ENCODE measurements at regions not wholly inside any gene's neighbourhood (a gene's known extent, or its start where the extent isn't known, plus 50 kb on each side); places are given as distances from the start of the nearest gene placed in this dataset.
"Not testable (repeated sequence)": the region's sequence is repeated elsewhere in the genome, so short reads cannot be mapped to it uniquely, and the experiment has no call there.

DNA sequence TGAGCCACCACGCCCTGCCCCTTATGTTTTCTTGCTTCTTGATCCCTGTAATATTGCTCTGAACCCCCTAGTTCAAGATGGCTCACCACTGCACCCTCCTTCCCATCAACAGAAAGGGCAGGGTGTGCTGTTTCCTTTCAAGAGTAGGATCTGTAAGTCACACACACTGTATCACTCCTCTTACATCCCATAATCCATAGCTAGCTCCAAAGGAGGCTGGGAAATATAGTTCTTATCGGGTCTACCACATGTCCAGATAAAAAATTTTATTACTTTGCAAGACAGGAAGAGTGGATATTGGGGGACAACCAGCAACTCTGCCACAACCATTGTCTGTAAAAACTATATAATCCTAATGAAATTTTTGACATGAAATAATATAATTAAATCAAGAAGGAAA is 79.6 kb downstream of the C9orf50 start:
- no peak for FAIRE-seq
- Histone ChIP-seq H3K27me3 (ENCODE audit: control insufficient read depth, insufficient read depth, low read length) (no peaks in the 10 kb centered on the region), H3K36me3 (ENCODE audit: control insufficient read depth, insufficient read depth, low read length) (no peaks in the 10 kb centered on the region), H3K4me3 (ENCODE audit: low read depth, low read length) (no peak overlapping the region)
- no peak for TF ChIP-seq CTCF (IDR thresholded peaks at IDR 0.05; ENCODE audit: insufficient read depth, low read length, severe bottlenecking)
- no peak for DNase-seq (ENCODE audit: low read depth)

- TF ChIP-seq CTCF (IDR thresholded peaks at IDR 0.05; ENCODE audit: insufficient read depth, low read length, severe bottlenecking) = no peak
- FAIRE-seq (no peak), DNase-seq (ENCODE audit: low read depth) (no peak)
- H3K36me3 ChIP-seq (ENCODE audit: control insufficient read depth, insufficient read depth, low read length) = no peaks in the 10 kb centered on the region
- H3K4me3 ChIP-seq (ENCODE audit: low read depth, low read length) = no peak overlapping the region
- H3K27me3 ChIP-seq (ENCODE audit: control insufficient read depth, insufficient read depth, low read length) = no peaks in the 10 kb centered on the region
These were observed 81.5 kb downstream of the C9orf50 start for GRCh38 chr9:129539446-129539845.

GRCh38 chr9:129531860-129532402 is 89.0 kb downstream of the C9orf50 start:
- not testable (repeated sequence) for H3K36me3 ChIP-seq (ENCODE audit: control insufficient read depth, insufficient read depth, low read length); FAIRE-seq; H3K4me3 ChIP-seq (ENCODE audit: low read depth, low read length); DNase-seq (ENCODE audit: low read depth); H3K27me3 ChIP-seq (ENCODE audit: control insufficient read depth, insufficient read depth, low read length)

- not testable (repeated sequence) for FAIRE-seq; DNase-seq (ENCODE audit: low read depth); H3K4me3 ChIP-seq (ENCODE audit: low read depth, low read length); H3K27me3 ChIP-seq (ENCODE audit: control insufficient read depth, insufficient read depth, low read length); H3K36me3 ChIP-seq (ENCODE audit: control insufficient read depth, insufficient read depth, low read length)
These were observed 92.9 kb downstream of the C9orf50 start for GRCh38 chr9:129527955-129528354.

DNA sequence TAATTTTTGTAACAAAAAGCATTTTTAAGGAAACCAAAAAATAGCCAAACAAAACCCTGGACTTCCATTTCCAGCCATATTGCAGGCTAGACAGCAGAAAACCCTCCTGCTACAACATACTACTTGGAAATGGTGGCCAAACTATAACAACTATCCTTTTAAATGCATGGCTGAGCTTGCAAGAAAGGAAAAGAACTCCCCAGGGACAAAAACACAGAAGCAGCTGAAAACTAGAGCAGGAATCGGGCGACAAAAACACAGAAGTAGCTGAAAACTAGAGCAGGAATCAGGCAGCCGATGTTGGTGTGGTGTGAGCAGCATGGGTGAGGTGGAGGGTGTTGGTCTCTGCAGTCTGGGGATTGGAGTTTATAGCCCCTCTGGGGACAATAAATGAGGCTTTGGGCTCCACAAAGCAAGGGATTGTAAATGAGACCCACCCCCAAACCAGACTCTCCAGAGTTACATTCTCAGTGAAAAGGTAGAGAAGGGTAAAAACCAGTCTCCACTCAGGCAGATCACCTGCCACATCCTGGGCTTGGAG is 95.2 kb downstream of the C9orf50 start:
- no peak for DNase-seq (ENCODE audit: low read depth)
- TF ChIP-seq CTCF (IDR thresholded peaks at IDR 0.05; ENCODE audit: insufficient read depth, low read length, severe bottlenecking) = no peak
- H3K27me3 ChIP-seq (ENCODE audit: control insufficient read depth, insufficient read depth, low read length) = peaks cover 2% of the 10 kb centered on the region
- H3K36me3 ChIP-seq (ENCODE audit: control insufficient read depth, insufficient read depth, low read length) = no peaks in the 10 kb centered on the region
- H3K4me3 ChIP-seq (ENCODE audit: low read depth, low read length) = no peak overlapping the region
- no peak for FAIRE-seq

- H3K36me3 ChIP-seq (ENCODE audit: control insufficient read depth, insufficient read depth, low read length) = no peaks in the 10 kb centered on the region
- TF ChIP-seq CTCF (IDR thresholded peaks at IDR 0.05; ENCODE audit: insufficient read depth, low read length, severe bottlenecking) = no peak
- H3K4me3 ChIP-seq (ENCODE audit: low read depth, low read length) = no peak overlapping the region
- DNase-seq (ENCODE audit: low read depth) (no peak), FAIRE-seq (no peak)
- peaks cover 2% of the 10 kb centered on the region for H3K27me3 ChIP-seq (ENCODE audit: control insufficient read depth, insufficient read depth, low read length)
These were observed 96.2 kb downstream of the C9orf50 start for GRCh38 chr9:129524582-129525270.
